ENCODE measurements at regions not wholly inside any gene's neighbourhood (a gene's known extent, or its start where the extent isn't known, plus 50 kb on each side); places are given as distances from the start of the nearest gene placed in this dataset.

GRCh38 chr5:58191443-58191842 lies 268.4 kb downstream of the PLK2 start:
- no peak for TF ChIP-seq CTCF (IDR thresholded peaks at IDR 0.05)
- TF ChIP-seq POLR2A (IDR thresholded peaks at IDR 0.05), result no peak

Data from lower leg skin (tissue), 3 donors.